ENCODE measurements at regions not wholly inside any gene's neighbourhood (a gene's known extent, or its start where the extent isn't known, plus 50 kb on each side); places are given as distances from the start of the nearest gene placed in this dataset.
"Not testable (repeated sequence)": the region's sequence is repeated elsewhere in the genome, so short reads cannot be mapped to it uniquely, and the experiment has no call there.

- H3K4me3 ChIP-seq: no peak overlapping the region
- no peak overlapping the region for H3K27ac ChIP-seq
- H3K27me3 ChIP-seq: no peaks in the 10 kb centered on the region
- DNase-seq: no peak
- H3K9me3 ChIP-seq: no peaks in the 10 kb centered on the region
- H3K4me1 ChIP-seq: no peaks in the 10 kb centered on the region
- H3K36me3 ChIP-seq: no peaks in the 10 kb centered on the region
- TF ChIP-seq POLR2A (IDR thresholded peaks at IDR 0.05) (no peak), CTCF (IDR thresholded peaks at IDR 0.05) (no peak)
These were observed 286.6 kb downstream of the COL11A1 start for GRCh38 chr1:102821707-102822106.

- H3K4me1 ChIP-seq: no peaks in the 10 kb centered on the region
- H3K9me3 ChIP-seq: no peaks in the 10 kb centered on the region
- no peak for DNase-seq
- H3K4me3 ChIP-seq: no peak overlapping the region
- H3K27ac ChIP-seq: no peak overlapping the region
- TF ChIP-seq POLR2A (IDR thresholded peaks at IDR 0.05) (no peak), CTCF (IDR thresholded peaks at IDR 0.05) (no peak)
- H3K36me3 ChIP-seq: no peaks in the 10 kb centered on the region
- H3K27me3 ChIP-seq: no peaks in the 10 kb centered on the region
These were observed 307.9 kb downstream of the COL11A1 start for GRCh38 chr1:102800406-102800805.

GRCh38 chr1:102799496-102799895 is 308.8 kb downstream of the COL11A1 start:
- Histone ChIP-seq H3K9me3 (no peaks in the 10 kb centered on the region), H3K27me3 (no peaks in the 10 kb centered on the region), H3K27ac (no peak overlapping the region), H3K4me1 (no peaks in the 10 kb centered on the region), H3K36me3 (no peaks in the 10 kb centered on the region), H3K4me3 (no peak overlapping the region)
- TF ChIP-seq CTCF (IDR thresholded peaks at IDR 0.05) (no peak), POLR2A (IDR thresholded peaks at IDR 0.05) (no peak)
- DNase-seq: no peak

GRCh38 chr1:102798718-102799117 is 309.6 kb downstream of the COL11A1 start:
- Histone ChIP-seq H3K36me3 (no peaks in the 10 kb centered on the region), H3K27ac (no peak overlapping the region), H3K9me3 (no peaks in the 10 kb centered on the region), H3K4me3 (no peak overlapping the region), H3K27me3 (no peaks in the 10 kb centered on the region), H3K4me1 (no peaks in the 10 kb centered on the region)
- no peak for DNase-seq
- TF ChIP-seq CTCF (IDR thresholded peaks at IDR 0.05): no peak

GRCh38 chr1:102796429-102796828 is 311.9 kb downstream of the COL11A1 start:
- TF ChIP-seq CTCF (IDR thresholded peaks at IDR 0.05) (no peak), POLR2A (IDR thresholded peaks at IDR 0.05) (no peak)
- DNase-seq: no peak
- Histone ChIP-seq H3K27me3 (no peaks in the 10 kb centered on the region), H3K36me3 (no peaks in the 10 kb centered on the region), H3K9me3 (no peaks in the 10 kb centered on the region), H3K4me3 (no peak overlapping the region), H3K4me1 (no peaks in the 10 kb centered on the region), H3K27ac (no peak overlapping the region)

GRCh38 chr1:102790997-102791396 is 317.3 kb downstream of the COL11A1 start:
- H3K36me3 ChIP-seq: no peaks in the 10 kb centered on the region
- H3K4me1 ChIP-seq: no peaks in the 10 kb centered on the region
- H3K9me3 ChIP-seq: no peaks in the 10 kb centered on the region
- no peak overlapping the region for H3K27ac ChIP-seq
- H3K27me3 ChIP-seq: no peaks in the 10 kb centered on the region
- DNase-seq: no peak
- TF ChIP-seq POLR2A (IDR thresholded peaks at IDR 0.05): no peak
- no peak for TF ChIP-seq CTCF (IDR thresholded peaks at IDR 0.05)
- H3K4me3 ChIP-seq: no peak overlapping the region

- H3K4me1 ChIP-seq, H3K36me3 ChIP-seq, DNase-seq, H3K4me3 ChIP-seq, H3K9me3 ChIP-seq, H3K27me3 ChIP-seq, H3K27ac ChIP-seq: not testable (repeated sequence)
These were observed 318.4 kb downstream of the COL11A1 start for GRCh38 chr1:102789951-102790350.

All from Peyer's patch (tissue), 4 donors.